H9 (cell line): ENCODE measurements at regions not wholly inside any gene's neighbourhood (a gene's known extent, or its start where the extent isn't known, plus 50 kb on each side); places are given as distances from the start of the nearest gene placed in this dataset.

ENCODE experiments used
- DNase-seq: peaks from one replicate; pipeline ENCODE4 v3.0.0-alpha.2; 2017
- H2AFZ ChIP-seq: one replicate; pipeline ENCODE4 v1.6.1; 2013; ENCODE audit warnings: mild to moderate bottlenecking, low read length, control low read depth, moderate library complexity
- H2AK5ac ChIP-seq: 2 replicates; pipeline ENCODE4 v1.6.1; 2013; ENCODE audit warnings: low read length, control low read depth, mixed read lengths; ENCODE audit not compliant: insufficient read length
- H2BK120ac ChIP-seq: one replicate; pipeline ENCODE4 v1.6.1; 2013; ENCODE audit warnings: low read depth, mild to moderate bottlenecking, low read length, control low read depth, inconsistent platforms; ENCODE audit not compliant: poor library complexity, severe bottlenecking
- H2BK12ac ChIP-seq: 2 replicates; pipeline ENCODE4 v1.6.1; 2013; ENCODE audit warnings: low read length, control low read depth, mixed read lengths, low read depth; ENCODE audit not compliant: insufficient read length
- H2BK15ac ChIP-seq: 2 replicates; pipeline ENCODE4 v1.6.1; 2013; ENCODE audit warnings: low read depth, low read length, control low read depth
- H2BK20ac ChIP-seq: one replicate; pipeline ENCODE4 v1.6.1; 2013; ENCODE audit warnings: low read depth, mild to moderate bottlenecking, low read length, control low read depth, inconsistent platforms; ENCODE audit not compliant: poor library complexity, severe bottlenecking
- H2BK5ac ChIP-seq: 2 replicates; pipeline ENCODE4 v1.6.1; 2013; ENCODE audit warnings: low read length, control low read depth, mixed read lengths; ENCODE audit not compliant: insufficient read length
- H3K14ac ChIP-seq: 2 replicates; pipeline ENCODE4 v1.6.1; 2013; ENCODE audit warnings: low read length, control low read depth; ENCODE audit not compliant: insufficient read depth
- H3K18ac ChIP-seq: 2 replicates; pipeline ENCODE4 v1.6.1; 2013; ENCODE audit warnings: low read depth, mild to moderate bottlenecking, mixed read lengths, low read length, control low read depth; ENCODE audit not compliant: insufficient read length
- H3K23ac ChIP-seq: 2 replicates; pipeline ENCODE4 v1.6.1; 2013; ENCODE audit warnings: low read length, control low read depth, mixed read lengths, low read depth; ENCODE audit not compliant: insufficient read length
- H3K23me2 ChIP-seq: 2 replicates; pipeline ENCODE4 v1.6.1; 2013; ENCODE audit warnings: low read depth, mild to moderate bottlenecking, mixed read lengths, low read length, control low read depth; ENCODE audit not compliant: insufficient read length, poor library complexity, severe bottlenecking
- H3K27ac ChIP-seq: 2 replicates; pipeline ENCODE4 v1.5.1; 2013; ENCODE audit warnings: low read length, control low read depth, mixed read lengths, low read depth; ENCODE audit not compliant: insufficient read length
- H3K27me3 ChIP-seq: 2 replicates; pipeline ENCODE4 v1.6.1; 2013; ENCODE audit warnings: low read length, control low read depth, inconsistent platforms; ENCODE audit not compliant: insufficient read depth
- H3K4ac ChIP-seq: 2 replicates; pipeline ENCODE4 v1.6.1; 2013; ENCODE audit warnings: low read depth, mild to moderate bottlenecking, control low read depth, inconsistent platforms, low read length, moderate library complexity
- H3K4me1 ChIP-seq: 2 replicates; pipeline ENCODE4 v1.6.1; 2013; ENCODE audit warnings: low read length, control low read depth, inconsistent platforms; ENCODE audit not compliant: insufficient read depth
- H3K4me2 ChIP-seq: 2 replicates; pipeline ENCODE4 v1.6.1; 2013; ENCODE audit warnings: low read length, control low read depth, mixed read lengths; ENCODE audit not compliant: insufficient read length, insufficient read depth
- H3K56ac ChIP-seq: 2 replicates; pipeline ENCODE4 v1.6.1; 2013; ENCODE audit warnings: low read depth, mild to moderate bottlenecking, mixed read lengths, low read length, control low read depth; ENCODE audit not compliant: insufficient read length
- H3K79me1 ChIP-seq: 2 replicates; pipeline ENCODE4 v1.6.1; 2013; ENCODE audit warnings: low read depth, mild to moderate bottlenecking, moderate library complexity, low read length, control low read depth, inconsistent platforms; ENCODE audit not compliant: insufficient read depth, poor library complexity, severe bottlenecking
- H3K79me2 ChIP-seq: 2 replicates; pipeline ENCODE4 v1.6.1; 2013; ENCODE audit warnings: low read length, control low read depth, inconsistent platforms; ENCODE audit not compliant: insufficient read depth
- H3K9ac ChIP-seq: 2 replicates; pipeline ENCODE4 v1.6.1; 2013; ENCODE audit warnings: low read length, control low read depth, mixed read lengths; ENCODE audit not compliant: insufficient read length; ENCODE audit errors: extremely low read depth
- H3K9me3 ChIP-seq: one replicate; pipeline ENCODE4 v1.6.1; 2013; ENCODE audit warnings: low read depth, low read length, inconsistent platforms; ENCODE audit not compliant: control insufficient read depth
- H3T11ph ChIP-seq: one replicate; pipeline ENCODE4 v1.6.1; 2013; ENCODE audit warnings: mild to moderate bottlenecking, low read length, control low read depth, inconsistent platforms
- H4K20me1 ChIP-seq: one replicate; pipeline ENCODE4 v1.6.1; 2013; ENCODE audit not compliant: control insufficient read depth, insufficient read length, insufficient read depth
- H4K5ac ChIP-seq: 2 replicates; pipeline ENCODE4 v1.6.1; 2013; ENCODE audit warnings: low read depth, mild to moderate bottlenecking, mixed read lengths, low read length, control low read depth; ENCODE audit not compliant: insufficient read length
- H4K8ac ChIP-seq: replicated peaks from 2 replicates; pipeline ENCODE4 v1.6.1; 2013; ENCODE audit warnings: low read length, control low read depth, mixed read lengths, low read depth; ENCODE audit not compliant: insufficient read length
- H4K91ac ChIP-seq: 2 replicates; pipeline ENCODE4 v1.6.1; 2013; ENCODE audit warnings: low read depth, mild to moderate bottlenecking, moderate library complexity, mixed read lengths, low read length, control low read depth; ENCODE audit not compliant: insufficient read length
- H3K27ac Mint-ChIP-seq, 3 experiments: 2 replicates in 2 of 3; 3 replicates in 1 of 3; pipeline ENCODE4 v1.8.0; 2020 to 2021; ENCODE audit warnings: mixed read lengths in 3 of 3, mild to moderate bottlenecking in 1 of 3, moderate library complexity in 1 of 3
- H3K27me3 Mint-ChIP-seq: 2 replicates; pipeline ENCODE4 v1.8.0; 2021; ENCODE audit warnings: low read depth, mild to moderate bottlenecking, moderate library complexity, mixed read lengths
- H3K36me3 Mint-ChIP-seq, 3 experiments: 2 replicates in 2 of 3; 3 replicates in 1 of 3; pipeline ENCODE4 v1.8.0; 2020 to 2021; ENCODE audit warnings: low read depth in 3 of 3, mixed read lengths in 3 of 3; ENCODE audit not compliant: insufficient read depth in 1 of 3
- H3K4me1 Mint-ChIP-seq, 2 experiments: 2 replicates each; pipeline ENCODE4 v1.8.0; 2020; ENCODE audit warnings: mixed read lengths in 2 of 2
- H3K4me3 Mint-ChIP-seq, 2 experiments: 2 replicates in 1 of 2; 3 replicates in 1 of 2; pipeline ENCODE4 v1.8.0; 2020 to 2021; ENCODE audit warnings: mild to moderate bottlenecking in 2 of 2, mixed read lengths in 2 of 2, moderate library complexity in 1 of 2
- H3K9me3 Mint-ChIP-seq, 2 experiments: 2 replicates in 1 of 2; 3 replicates in 1 of 2; pipeline ENCODE4 v1.8.0; 2020; ENCODE audit warnings: mild to moderate bottlenecking in 2 of 2, mixed read lengths in 2 of 2, moderate library complexity in 1 of 2
- WGBS: extraction: QIAGEN DNeasy Blood & Tissue Kit; methylation state at CpG from one replicate; pipeline ENCODE4 v1.1.7; 2013; ENCODE audit warnings: missing lambda C conversion rate, low lambda C conversion rate, mixed read lengths; ENCODE audit not compliant: insufficient read length; ENCODE audit errors: extremely low coverage; 5-methylcytosine and 5-hydroxymethylcytosine counted together
- TF ChIP-seq, protein P1 (sequence below): fragments of 200-600 bp; sonication (generic); conservative IDR thresholded peaks from 3 replicates; pipeline ENCODE4 v1.8.0; 2021; ENCODE audit warnings: antibody characterized with exemption, mild to moderate bottlenecking

- Histone ChIP-seq H3K4me1 (no peaks in the 10 kb centered on the region), H2AK5ac (no peak overlapping the region), H2BK12ac (no peak overlapping the region), H3K27ac (no peak overlapping the region), H3K14ac (no peak overlapping the region), H2BK120ac (no peak overlapping the region), H3K9ac (no peak overlapping the region), H3K4me2 (no peak overlapping the region), H3K4ac (no peak overlapping the region), H3K18ac (no peak overlapping the region), H3K79me2 (no peaks in the 10 kb centered on the region), H3K27me3 (no peaks in the 10 kb centered on the region), H2BK5ac (no peak overlapping the region), H4K20me1 (no peaks in the 10 kb centered on the region), H2BK20ac (no peak overlapping the region), H3K56ac (no peak overlapping the region), H4K5ac (no peak overlapping the region), H3K23ac (no peak overlapping the region), H4K8ac (no peak overlapping the region), H3K79me1 (no peaks in the 10 kb centered on the region), H2AFZ (no peak overlapping the region), H3K9me3 (no peaks in the 10 kb centered on the region), H3T11ph (no peak overlapping the region), H2BK15ac (no peak overlapping the region), H4K91ac (no peak overlapping the region), H3K23me2 (no peaks in the 10 kb centered on the region)
- Mint-ChIP-seq H3K27ac (no peak overlapping the region), H3K27me3 (no peaks in the 10 kb centered on the region), H3K4me1 (no peaks in the 10 kb centered on the region), H3K4me3 (no peak overlapping the region), H3K36me3 (peaks cover 0 to 1% (median 0%) of the 10 kb centered on the region in 3 experiments; a peak in 3 of 7 replicates), H3K9me3 (peaks cover 3% of the 10 kb centered on the region in 2 experiments; a peak in 4 of 5 replicates)
- DNase-seq: no peak
- WGBS: no CpG with 5 or more reads among the region's 1 CpG
- TF ChIP-seq, protein P1, sequence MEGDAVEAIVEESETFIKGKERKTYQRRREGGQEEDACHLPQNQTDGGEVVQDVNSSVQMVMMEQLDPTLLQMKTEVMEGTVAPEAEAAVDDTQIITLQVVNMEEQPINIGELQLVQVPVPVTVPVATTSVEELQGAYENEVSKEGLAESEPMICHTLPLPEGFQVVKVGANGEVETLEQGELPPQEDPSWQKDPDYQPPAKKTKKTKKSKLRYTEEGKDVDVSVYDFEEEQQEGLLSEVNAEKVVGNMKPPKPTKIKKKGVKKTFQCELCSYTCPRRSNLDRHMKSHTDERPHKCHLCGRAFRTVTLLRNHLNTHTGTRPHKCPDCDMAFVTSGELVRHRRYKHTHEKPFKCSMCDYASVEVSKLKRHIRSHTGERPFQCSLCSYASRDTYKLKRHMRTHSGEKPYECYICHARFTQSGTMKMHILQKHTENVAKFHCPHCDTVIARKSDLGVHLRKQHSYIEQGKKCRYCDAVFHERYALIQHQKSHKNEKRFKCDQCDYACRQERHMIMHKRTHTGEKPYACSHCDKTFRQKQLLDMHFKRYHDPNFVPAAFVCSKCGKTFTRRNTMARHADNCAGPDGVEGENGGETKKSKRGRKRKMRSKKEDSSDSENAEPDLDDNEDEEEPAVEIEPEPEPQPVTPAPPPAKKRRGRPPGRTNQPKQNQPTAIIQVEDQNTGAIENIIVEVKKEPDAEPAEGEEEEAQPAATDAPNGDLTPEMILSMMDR: no peak
These were observed 532.2 kb upstream of the CNTNAP2 start for GRCh38 chr7:145584401-145584800.
